IPS-18c (cell line): ENCODE measurements at regions not wholly inside any gene's neighbourhood (a gene's known extent, or its start where the extent isn't known, plus 50 kb on each side); places are given as distances from the start of the nearest gene placed in this dataset.

ENCODE experiments used
- H3K4me3 ChIP-seq: 2 replicates; pipeline ENCODE4 v1.7.0; 2013; ENCODE audit warnings: low read depth, mild to moderate bottlenecking, low read length, moderate library complexity; ENCODE audit not compliant: insufficient read depth
- H3K9me3 ChIP-seq: one replicate; pipeline ENCODE4 v1.6.1; 2013; ENCODE audit warnings: mild to moderate bottlenecking, low read length, moderate library complexity; ENCODE audit not compliant: control insufficient read depth, insufficient read depth

DNA sequence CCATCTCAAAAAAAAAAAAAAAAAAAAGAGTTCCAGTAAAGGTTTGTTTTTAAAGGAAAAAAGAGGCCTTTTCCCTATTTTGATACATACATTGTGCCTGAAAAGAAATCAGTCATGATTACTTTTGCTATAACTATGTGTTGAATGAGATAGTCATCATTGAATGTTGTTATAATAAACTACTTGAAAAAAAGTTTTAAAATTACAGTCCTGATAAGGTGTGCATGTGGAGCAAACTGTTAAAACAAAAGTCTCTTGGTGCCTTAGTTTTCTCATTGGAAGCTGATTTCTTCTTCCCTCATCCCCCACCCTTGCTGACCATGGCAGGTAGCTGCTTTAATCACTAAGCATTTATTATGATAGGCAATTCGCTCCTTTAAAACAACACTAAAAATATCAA, 172.3 kb upstream of the TBCA start:
- Histone ChIP-seq H3K4me3 (no peak overlapping the region), H3K9me3 (no peaks in the 10 kb centered on the region)

DNA sequence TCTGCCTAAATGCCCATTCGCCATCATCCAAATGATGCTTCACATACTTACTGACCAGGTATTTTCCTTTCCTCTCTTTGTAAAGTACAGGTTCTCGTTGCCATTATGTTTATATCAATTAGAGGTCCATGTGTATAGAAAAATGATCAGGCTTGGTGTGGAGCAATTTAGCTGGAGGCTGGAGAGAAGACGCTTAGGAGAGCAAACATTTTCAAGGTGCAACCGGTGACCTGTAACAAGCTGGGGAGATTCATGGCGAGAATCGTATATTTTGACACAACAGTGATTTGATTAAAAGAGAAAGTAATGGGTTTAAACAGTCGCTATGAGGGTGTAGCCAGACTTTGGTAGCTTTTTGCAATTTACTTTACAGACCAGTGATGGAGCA, 170.9 kb upstream of the TBCA start:
- no peaks in the 10 kb centered on the region for H3K9me3 ChIP-seq
- H3K4me3 ChIP-seq = no peak overlapping the region

DNA sequence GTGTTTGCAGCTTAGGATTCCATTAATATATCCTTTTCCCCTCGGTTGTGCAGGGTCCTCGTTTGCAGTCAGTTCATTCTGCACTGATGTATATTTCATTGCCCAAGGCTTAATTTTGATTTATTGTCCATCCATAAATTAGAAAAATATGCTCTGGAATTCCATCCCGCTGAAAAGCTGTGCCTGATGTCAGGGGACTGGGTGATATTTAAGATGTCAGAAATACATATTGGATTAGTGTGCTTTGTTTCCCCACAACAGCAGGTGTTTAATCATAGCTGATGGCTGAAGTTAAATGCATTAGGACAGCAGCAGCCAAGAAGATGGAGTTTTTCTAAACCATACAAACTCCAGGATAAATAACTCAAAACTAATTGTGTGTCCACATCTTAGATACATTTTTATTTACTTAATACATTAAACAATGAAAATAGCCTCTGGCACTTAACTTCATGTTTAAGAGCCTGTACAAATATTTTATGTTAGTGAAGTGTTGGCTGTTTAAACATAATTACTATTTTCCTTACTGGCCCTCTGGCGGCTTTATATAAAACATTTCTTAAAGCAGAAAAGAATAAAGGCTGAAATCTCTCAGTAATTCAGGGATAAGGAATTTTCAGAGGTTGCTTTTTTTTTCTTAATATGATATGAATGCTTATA, 170.4 kb upstream of the TBCA start:
- no peaks in the 10 kb centered on the region for H3K9me3 ChIP-seq
- no peak overlapping the region for H3K4me3 ChIP-seq

- no peak overlapping the region for H3K4me3 ChIP-seq
- no peaks in the 10 kb centered on the region for H3K9me3 ChIP-seq
These were observed 169.7 kb upstream of the TBCA start for GRCh38 chr5:77945874-77946273.

DNA sequence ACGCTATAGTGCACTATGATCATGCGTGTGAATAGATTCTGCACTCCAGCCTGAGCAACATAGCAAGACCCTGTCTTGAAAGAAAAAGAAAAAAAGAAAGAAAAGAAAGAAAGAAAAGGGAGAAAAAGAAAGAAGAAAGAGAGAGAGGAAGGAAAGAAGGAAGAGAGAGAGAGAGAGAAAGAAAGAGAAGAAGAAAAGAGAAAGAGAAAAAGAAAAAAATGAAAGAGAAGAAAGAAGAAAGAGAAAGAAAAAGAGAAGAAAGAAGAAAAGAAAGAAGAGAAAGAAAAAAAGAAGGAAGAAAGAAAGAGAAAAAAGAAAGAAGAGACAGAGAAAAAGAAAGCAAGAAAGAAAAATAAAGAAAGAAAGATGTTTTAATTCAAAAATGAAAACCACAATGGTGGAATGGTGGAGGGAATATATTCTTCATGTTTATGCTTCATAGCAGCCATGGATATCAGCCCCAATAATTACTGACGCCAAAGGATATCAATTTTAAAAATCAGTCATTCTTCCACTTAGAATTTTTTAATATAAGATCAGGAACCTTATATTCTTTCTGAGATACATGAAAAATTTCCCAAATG, 168.7 kb upstream of the TBCA start:
- H3K9me3 ChIP-seq = no peaks in the 10 kb centered on the region
- no peak overlapping the region for H3K4me3 ChIP-seq

GRCh38 chr5:77943851-77944250, 167.7 kb upstream of the TBCA start:
- Histone ChIP-seq H3K9me3 (no peaks in the 10 kb centered on the region), H3K4me3 (no peak overlapping the region)

DNA sequence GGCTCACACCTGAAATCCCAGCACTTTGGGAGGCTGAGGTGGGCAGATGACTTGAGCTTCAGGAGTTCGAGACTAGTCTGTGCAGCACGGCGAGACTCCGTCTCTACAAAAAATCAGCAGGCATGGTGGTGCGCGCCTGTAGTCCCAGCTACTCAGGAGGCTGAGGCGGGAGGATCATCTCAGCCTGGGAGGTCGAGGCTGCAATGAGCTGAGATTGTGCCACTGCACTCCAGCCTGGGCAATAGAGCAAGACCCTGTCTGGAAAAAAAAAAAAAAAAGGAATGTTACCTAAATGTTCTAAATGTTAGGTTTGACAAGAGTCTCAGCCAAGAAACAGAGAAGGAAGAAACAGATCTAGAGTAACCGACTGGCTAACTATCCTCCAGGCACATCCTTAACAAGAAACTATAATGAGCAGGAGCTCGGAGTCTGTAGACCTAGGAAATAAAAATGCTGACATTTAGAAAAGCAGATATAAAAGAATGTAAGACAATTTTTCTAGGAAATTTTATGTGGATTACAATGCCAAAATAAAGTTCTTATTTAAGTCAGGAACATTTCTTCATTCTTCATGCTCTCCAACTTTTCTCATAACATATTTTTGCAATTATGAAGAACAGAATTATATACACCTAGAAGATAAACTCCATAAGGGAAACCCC, 166.6 kb upstream of the TBCA start:
- Histone ChIP-seq H3K4me3 (no peak overlapping the region), H3K9me3 (no peaks in the 10 kb centered on the region)

- Histone ChIP-seq H3K4me3 (no peak overlapping the region), H3K9me3 (no peaks in the 10 kb centered on the region)
These were observed 161.1 kb upstream of the TBCA start for GRCh38 chr5:77937015-77937908.

GRCh38 chr5:77936365-77936693, 160.2 kb upstream of the TBCA start:
- H3K9me3 ChIP-seq = no peaks in the 10 kb centered on the region
- H3K4me3 ChIP-seq = no peak overlapping the region

- no peak overlapping the region for H3K4me3 ChIP-seq
- H3K9me3 ChIP-seq = no peaks in the 10 kb centered on the region
These were observed 159.6 kb upstream of the TBCA start for GRCh38 chr5:77935506-77936364.

- H3K4me3 ChIP-seq = no peak overlapping the region
These were observed 152.7 kb upstream of the TBCA start for GRCh38 chr5:77928776-77929300.

DNA sequence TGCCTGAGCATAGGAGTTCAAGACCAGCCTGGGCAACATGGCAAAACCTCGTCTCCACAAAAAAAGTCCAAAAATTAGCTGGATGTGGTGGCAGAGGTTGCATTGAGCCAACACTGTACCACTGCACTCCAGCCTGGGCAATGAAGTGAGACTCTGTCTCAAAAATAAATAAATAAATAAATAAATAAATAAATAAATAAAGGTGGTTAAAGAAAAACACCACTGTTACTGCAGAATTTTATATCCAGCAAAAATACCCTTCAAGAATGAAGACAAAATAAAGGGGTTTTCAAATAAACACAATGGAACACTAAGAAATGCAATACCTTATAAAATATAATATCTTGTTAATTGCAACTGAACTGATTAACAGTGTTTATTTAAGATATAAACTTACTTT, 150.2 kb upstream of the TBCA start:
- no peak overlapping the region for H3K4me3 ChIP-seq
- H3K9me3 ChIP-seq = no peaks in the 10 kb centered on the region

More at GRCh38 chr5:77928776-77929300, 152.7 kb upstream of the TBCA start:
- no peaks in the 10 kb centered on the region for H3K9me3 ChIP-seq

DNA sequence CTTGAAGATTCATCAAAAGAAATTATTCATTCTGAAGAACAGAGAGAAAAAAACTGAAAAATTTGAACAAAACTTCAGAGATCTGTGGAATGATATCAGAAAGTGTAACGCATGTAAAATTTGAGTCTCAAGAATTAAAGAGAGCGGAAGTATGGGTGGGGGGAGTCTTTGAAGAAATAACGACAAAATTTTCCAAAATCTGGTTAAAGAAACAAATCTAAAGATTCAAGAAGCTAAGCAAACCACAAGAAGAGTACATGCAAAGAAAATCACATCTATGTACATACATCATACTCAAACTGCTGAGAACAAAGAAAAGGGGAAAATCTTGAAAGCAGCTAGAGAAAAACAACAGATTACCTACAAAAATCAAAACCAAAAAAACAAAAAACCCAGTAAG, 149.4 kb upstream of the TBCA start:
- Histone ChIP-seq H3K9me3 (no peaks in the 10 kb centered on the region), H3K4me3 (no peak overlapping the region)

GRCh38 chr5:77924081-77924480, 147.9 kb upstream of the TBCA start:
- Histone ChIP-seq H3K4me3 (no peak overlapping the region), H3K9me3 (no peaks in the 10 kb centered on the region)

DNA sequence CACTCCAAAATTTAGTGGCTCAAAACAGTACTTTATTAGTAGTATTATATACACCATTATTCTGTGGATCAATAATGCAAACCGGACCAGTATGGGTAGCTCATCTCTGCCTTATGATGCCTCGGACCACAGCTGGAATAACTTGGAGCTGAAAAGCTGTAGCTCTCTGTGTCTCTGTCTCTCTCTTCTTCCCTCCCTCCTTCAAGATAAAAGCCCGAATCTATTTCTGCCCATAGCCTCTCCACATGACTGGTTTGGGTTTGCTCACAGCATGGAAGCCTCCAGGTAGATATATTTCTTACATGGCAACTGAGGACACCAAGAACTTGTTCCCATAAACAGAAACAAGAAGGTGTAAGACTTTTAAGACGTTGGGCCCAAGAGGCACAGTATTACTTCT, 147.5 kb upstream of the TBCA start:
- no peaks in the 10 kb centered on the region for H3K9me3 ChIP-seq
- no peak overlapping the region for H3K4me3 ChIP-seq

DNA sequence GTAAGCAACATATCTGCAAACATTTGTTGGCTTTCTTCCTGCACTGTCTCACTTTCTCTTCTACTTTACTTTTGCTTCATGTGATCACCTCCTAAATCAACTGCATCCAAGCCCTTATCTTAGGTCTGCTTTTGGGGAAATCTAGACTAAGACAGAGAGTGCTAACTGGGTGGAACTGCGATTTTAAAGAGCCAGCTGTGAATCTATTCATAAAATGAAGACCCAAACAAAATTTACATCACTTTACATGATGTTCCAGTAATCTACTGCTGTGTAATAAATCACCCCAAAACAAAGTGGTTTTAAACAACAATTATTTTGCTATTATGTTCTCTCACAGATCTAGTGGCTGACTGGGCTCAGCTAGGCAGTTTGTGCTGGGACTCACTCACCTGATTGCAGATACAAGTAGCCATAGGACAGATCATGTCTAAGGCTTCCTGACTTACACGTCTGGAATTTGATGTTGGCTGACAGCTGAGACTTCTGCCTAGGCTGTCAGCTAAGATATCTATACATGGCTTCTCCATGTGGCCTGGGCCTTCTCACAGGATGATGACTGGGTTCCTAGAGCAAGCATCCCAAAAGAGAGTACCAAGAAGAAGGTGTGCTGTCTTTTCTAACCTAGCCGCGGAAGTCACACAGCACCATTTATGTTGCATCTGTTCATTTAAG, 145.1 kb upstream of the TBCA start:
- H3K9me3 ChIP-seq = no peaks in the 10 kb centered on the region
- H3K4me3 ChIP-seq = no peak overlapping the region
